Left ventricle myocardium superior (tissue), 1 donor: ENCODE measurements at regions not wholly inside any gene's neighbourhood (a gene's known extent, or its start where the extent isn't known, plus 50 kb on each side); places are given as distances from the start of the nearest gene placed in this dataset.

Experiments
- ATAC-seq: fragments of 200-7000 bp; cut with Tn5 transposase; one replicate; pipeline ENCODE4 v1.9.1; 2020; ENCODE audit warnings: mild to moderate bottlenecking, moderate library complexity
- DNase-seq: peaks from one replicate; pipeline ENCODE4 v3.0.0-alpha.2; 2020
- intact Hi-C: fragments of 100-400 bp; cut with micrococcal nuclease; formaldehyde crosslinking; loops from one replicate; pipeline ENCODE4 v1.11.0; 2022
- donor health status: DM: no; HTN: yes; CAD: no; lungs with severe emphysema.

DNA sequence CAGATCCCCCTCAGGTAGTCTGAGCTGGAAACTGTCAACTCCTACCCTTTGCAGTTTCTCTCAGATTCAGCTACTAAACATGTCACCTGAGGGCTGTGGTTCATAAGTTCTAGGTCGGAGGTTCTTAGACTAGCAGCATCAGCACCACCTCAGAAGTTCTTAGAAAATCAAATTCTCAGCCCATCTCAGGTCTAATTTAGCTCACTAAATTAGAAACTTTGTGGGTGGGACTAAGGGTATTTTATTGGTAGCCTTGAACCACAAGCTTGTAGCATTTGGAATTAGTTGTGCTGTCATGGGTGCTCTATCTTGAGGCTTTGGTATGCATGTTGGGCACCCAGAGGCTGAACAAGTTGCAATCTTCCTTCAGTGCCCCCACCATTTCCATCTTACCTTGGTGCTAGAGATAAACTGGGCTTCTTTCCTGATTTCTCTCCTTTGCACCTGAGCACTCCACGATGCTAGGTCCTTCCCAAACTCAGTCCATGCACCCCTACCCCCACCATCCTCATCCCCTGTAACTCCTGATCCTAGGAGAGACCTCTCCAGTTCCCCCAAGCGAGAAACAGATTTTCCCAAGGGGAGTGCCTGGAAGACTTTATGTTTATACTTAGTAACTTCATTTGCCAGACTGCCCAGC is 54.2 kb downstream of the S1PR1 start:
- intact Hi-C loops, result loop anchor here (5.0 kb wide), 1 partner anchor 374 kb away; no protein-coding TSS in a partner anchor
- no peak for DNase-seq
- ATAC-seq, result no peak

DNA sequence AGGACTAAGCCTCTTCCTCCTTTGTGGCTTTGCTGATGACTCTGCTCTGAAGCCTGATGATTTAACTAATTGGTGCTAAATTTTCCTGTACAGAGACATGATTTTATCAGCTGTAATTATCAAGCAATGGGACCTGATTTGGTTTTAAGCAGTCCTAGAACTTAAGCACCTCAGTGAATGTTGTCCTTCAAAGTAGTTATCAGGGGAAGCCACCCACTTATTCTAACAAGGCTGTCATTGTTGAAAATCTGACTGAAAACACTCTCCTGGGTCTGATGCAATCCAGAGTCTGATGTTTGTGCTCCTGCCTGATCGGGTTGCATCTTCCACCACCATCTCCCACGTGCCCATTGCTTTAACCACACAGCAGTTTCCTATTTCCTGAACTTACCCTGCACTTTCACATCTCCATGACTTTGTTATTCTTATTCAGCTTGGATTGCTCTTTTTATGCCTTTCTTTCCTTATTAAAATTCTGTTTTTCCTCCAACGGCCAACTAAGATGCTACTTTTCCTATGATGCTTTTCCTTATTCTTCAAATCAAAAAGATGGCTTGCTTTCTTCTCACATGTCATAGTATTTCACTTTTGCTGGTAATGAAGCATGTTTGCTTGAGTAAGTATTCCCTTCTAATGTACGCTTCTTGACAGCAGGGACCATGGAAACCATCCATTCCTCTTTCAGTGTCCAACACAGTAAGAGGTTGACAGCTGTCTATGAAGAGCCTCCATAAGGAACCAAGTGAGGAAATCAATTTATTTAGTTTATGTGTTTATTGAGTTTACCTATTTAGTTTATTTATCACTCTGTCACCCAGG is 55.0 kb downstream of the S1PR1 start:
- DNase-seq, result no peak
- ATAC-seq, result peak; percentile 57
- intact Hi-C loops, result loop anchor here (5.0 kb wide), 1 partner anchor 374 kb away; no protein-coding TSS in a partner anchor

DNA sequence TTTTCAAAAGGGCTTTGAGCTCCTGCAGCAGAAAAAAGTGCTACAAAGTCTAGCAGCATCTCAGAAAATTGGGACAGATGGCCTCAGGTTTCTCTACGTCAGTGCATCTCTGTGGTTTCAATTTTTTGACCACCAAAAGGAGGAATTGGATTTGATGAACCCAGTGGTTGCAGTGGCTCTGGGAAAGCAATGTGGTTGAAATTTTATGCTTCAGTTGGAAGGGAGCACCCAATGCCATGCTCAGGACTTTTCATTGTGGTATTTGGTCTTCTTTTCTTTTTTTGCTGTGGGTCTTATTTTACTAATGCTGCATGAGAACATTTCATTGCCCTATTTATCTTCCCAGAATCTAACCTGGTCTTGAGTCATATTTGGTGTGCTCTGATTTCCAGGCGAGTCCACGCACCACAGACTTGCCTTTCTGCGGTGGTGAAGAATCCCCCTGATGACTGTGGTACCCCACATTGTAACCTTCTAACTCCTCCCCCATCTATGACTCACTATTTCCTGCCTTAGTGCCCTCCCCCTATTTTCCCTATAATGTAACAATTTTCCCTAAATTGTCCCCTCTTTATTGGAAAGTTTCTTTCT is 56.7 kb downstream of the S1PR1 start:
- DNase-seq (no peak), ATAC-seq (no peak)
- intact Hi-C loops, result loop anchor here (5.0 kb wide), 1 partner anchor 376 kb away; no protein-coding TSS in a partner anchor

DNA sequence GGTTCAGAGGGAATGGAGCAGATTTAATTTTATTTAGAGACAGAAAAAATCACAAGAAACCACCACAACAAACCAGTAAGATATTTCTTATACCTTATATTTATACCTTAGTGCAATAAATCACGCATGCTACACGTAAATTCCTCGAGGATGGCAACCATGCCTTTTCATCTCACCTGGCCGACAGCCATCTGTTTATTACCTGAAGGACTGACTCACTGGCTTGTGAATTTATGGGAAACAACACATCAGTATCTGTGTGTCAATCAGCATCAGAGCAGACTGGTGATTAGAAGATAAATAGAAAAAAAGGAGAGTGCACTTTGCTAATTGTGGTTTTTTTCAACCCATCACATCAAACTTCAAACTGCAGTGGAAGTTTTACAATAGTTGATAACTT is 58.4 kb downstream of the S1PR1 start:
- DNase-seq, result no peak
- ATAC-seq, result no peak
- intact Hi-C loops, result no loop called here

DNA sequence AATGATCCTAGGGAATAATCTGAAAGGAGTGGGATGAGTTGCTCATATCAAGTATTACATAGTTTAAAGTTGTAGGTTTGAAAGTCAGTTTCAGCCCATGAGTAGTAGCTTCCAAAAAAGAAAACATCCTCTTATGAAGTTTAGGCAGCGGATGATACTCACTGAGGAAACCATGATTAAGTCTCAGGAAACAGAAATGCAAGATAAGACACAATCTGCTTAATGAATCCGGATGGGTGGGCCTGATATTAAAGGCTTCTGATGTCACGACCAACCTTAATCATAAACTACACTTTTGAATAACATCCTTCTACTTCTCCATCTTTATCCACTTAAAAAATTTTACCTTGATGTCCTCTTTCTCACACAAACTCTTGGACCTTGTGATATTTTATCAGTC is 61.8 kb downstream of the S1PR1 start:
- ATAC-seq (no peak), DNase-seq (no peak)
- intact Hi-C loops, result no loop called here

DNA sequence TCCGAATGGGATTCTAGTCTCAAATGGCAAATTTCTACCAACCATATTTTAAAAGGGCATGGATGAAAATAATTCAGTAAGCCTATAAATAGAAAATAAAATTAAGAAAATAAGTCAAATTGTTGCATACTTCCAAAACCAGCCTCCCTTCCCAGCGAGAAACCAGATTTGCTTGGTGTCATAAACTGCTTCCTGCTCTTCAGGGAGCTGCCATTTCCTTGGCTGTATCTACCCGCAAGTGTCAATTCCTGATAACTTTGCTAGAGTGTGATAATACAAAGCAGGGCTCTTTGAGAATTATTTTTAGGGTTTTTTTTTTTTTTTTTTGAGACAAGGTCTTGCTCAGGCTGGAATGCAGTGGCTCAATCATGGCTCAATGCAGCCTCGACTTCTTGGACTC is 62.3 kb downstream of the S1PR1 start:
- no peak for DNase-seq
- ATAC-seq, result no peak
- intact Hi-C loops, result no loop called here

DNA sequence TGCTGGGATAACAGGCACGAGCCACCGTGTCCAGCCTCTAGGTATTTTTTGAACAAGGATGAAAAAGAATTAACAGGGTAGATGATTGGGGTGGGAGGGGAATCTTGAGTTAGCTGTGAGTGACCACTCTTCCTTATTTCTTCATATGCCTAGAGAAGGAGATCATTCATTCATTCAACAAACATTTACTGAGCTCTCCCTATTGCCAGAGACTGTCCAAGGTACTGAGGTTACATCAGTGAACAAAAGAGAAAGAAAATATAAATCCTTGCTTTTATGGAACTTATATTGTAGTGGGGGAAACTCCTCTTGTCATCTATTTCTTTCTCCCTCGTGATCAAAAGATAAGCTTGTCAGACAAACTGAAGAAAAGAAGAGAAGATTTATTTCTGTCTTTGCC is 62.9 kb downstream of the S1PR1 start:
- ATAC-seq (no peak), DNase-seq (no peak)
- intact Hi-C loops, result no loop called here

DNA sequence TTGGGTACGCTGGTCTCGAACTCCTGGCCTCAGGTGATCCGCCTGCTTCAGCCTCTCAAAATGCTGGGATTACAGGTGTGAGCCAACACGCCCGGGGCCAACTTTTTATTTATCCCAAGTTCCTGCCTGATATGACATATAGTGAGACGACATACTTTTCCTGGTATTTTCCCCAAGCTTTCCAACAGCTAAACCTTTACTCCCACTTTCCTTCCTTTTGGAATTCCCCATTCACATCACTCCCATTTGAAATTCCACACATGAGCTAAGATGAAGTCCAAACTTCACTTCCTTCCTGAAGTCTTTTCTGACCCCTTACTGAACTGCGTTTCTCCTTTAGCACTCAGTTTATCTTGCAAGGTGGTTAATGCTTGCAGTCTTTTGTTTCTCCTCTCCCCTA is 64.1 kb downstream of the S1PR1 start:
- no peak for ATAC-seq
- intact Hi-C loops, result no loop called here
- no peak for DNase-seq

DNA sequence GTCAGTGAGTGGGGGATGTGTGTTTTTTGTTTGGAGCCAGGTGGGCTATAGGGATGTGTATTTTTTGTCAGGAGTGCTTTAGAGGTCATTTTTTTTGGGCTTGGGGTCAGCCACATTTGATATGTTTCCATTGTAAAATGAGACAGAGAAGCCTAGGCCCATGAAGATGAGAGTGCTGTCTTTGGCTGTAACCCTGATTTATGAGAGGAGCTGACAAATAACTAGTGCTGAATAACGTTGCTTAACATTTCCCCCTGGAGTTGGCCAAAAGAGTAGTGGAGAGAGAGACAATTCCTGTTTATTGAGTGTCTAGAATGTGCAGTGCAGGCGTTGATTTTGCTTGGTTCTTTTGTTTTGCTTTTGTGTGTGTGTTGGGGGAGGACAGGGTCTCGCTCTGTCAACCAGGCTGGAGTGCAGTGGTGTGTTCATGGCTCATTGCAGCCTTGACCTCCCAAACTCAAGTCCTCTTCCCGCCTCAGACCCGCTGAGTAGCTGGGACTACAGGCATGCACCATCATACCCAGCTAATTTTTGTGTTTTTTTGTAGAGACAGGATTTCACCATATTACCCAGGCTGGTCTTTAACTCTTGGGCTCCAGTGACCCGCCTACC is 64.7 kb downstream of the S1PR1 start:
- ATAC-seq, result no peak
- intact Hi-C loops, result no loop called here
- no peak for DNase-seq

DNA sequence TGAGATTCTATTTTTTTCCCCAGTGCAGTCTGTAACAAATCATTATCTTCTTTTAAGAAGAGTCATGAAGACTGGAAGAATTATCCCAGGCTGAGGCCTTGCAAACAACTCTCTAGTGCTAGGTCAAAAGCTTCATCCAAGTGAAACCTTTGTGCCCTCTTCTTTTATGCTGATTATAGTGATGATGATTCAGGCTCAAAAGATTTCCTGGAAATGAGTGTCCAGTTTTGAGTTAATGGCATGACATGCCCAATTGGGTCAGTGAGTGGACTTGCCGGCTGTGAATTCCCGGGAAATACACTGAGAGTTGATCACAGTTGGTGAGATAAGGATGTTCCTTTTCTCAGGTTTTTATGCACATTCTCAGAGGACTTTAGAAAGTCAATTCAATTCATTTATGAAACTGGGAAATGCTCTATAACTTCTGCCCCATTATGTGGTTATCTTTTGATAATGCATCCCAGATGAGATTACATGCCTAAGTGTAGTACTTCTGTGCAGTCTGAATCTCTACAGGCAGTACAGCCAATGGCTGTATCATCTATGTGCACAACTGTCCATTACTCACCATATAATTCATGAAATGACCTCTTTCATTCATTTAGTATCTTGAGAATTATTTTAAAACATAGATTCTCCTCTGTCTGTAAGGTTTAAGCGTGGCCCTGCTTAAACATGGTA is 66.2 kb downstream of the S1PR1 start:
- DNase-seq (no peak), ATAC-seq (no peak)
- intact Hi-C loops, result no loop called here

DNA sequence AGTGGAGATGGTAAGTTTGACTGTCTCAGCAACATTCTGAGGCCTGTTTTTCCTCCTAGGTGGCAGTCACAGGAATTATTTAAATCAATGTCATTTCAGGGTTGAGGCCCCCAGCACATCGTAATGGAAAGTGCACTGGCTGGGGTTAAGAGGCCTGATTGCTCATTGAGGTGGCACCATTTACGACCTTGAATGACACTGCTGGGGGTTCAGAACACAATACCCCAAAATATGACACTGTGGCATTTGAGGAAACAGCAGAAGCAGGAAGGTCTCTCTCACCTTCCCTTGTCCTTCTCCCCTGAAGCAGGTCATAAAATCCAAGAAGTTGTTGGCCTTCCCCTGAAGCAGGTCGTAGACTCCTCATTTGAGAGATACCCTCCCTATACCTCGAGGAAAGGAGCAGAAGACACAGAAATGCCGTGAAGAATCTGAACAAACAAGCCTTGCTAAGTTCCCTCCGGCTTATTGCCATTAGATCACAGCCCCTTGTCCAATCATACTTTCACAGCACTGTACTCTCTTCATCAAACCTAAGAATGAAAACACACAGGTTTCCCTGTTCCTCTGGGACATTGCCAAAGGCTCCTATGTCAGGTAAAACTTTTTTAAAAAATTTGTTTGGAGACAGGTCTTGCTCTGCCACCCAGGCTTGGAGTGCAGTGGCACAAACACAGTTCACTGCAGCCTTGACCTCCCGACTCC is 71.3 kb downstream of the S1PR1 start:
- ATAC-seq (no peak), DNase-seq (no peak)
- intact Hi-C loops, result no loop called here

DNA sequence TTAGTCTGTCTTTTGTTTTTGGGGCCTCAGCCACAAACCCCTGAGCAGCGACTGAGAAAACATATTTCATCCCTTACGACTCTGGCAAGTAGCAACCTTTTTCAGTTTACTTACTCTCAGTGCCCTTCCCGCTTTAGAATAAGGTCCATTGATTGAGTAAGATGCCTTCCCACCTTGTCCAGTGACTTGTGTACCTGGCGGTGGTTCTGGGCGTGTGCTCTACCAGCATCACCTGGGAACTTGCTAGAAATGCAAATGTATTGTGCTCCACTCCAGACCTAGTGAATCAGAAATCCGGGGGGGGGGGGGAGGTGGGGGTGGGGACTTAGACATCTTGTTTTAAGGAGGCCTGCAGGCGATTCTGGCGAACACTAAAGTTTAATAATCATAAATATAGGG is 72.1 kb downstream of the S1PR1 start:
- no peak for DNase-seq
- intact Hi-C loops, result no loop called here
- ATAC-seq, result no peak

DNA sequence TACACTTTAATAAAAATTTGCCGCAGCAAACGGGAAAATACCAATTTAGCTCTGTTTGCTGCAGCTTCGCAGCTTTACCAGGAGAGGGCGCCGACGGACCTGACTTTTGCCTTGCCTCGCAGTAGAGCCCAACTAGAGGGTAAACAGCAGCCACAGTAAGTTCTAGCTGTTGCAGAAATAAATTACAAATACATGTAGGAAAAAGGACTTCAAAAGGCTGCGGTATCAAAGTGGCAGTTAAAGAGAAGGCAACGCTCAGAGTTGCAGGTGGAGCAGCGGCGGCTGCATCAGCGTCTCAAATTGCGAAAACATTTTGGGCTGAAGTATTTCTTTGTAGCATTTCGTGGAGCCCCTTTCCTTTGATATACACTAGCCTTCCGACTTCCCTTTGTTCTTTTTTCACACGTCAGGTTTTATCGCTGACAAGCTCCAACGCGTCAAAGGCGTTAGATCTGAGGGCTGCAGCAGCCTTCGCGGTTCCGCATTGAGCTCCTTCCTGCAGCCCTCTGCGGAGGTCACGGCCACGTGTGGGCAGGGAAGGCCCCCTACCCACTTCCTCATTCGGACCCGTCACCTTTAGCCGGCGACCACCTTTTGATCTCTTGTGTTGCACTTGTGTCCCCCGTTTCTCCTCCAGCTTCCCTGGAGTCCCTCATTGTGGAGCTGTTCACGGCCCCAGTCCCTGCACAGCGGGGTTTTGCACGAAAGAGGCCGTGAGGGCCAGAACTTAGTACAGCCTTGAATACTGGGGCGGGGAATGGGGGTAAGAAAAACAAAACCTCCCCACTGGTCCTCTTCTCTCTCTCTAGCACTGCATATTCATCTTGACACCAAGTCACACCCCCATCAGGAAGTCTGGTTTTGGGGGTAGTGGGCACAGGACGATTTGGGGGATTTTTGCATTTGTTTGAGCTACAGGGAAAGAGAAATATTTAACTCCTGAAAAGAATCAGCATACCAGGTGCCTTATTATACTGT is 72.8 kb downstream of the S1PR1 start:
- ATAC-seq (peak; percentile 83), DNase-seq (peak; percentile 55)
- intact Hi-C loops, result no loop called here

DNA sequence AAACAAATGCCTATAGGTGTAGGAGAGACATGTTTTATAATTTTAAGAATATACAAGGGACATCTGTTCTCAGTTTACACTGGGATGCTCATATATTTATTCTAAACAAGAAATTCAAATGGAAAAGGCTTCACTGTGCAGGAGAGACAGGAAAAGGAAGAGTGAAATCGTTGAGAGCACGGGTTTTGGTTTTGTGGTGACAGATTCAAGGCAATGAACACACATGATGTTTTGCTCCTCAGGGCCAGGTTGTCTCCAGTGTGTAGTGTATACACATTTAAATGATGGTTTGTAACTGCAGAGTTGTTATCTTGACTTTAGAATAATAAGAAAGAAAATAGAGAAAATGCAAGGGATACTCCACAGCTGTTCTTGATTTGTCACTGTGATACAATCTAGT is 73.7 kb downstream of the S1PR1 start:
- intact Hi-C loops, result no loop called here
- ATAC-seq, result no peak

DNA sequence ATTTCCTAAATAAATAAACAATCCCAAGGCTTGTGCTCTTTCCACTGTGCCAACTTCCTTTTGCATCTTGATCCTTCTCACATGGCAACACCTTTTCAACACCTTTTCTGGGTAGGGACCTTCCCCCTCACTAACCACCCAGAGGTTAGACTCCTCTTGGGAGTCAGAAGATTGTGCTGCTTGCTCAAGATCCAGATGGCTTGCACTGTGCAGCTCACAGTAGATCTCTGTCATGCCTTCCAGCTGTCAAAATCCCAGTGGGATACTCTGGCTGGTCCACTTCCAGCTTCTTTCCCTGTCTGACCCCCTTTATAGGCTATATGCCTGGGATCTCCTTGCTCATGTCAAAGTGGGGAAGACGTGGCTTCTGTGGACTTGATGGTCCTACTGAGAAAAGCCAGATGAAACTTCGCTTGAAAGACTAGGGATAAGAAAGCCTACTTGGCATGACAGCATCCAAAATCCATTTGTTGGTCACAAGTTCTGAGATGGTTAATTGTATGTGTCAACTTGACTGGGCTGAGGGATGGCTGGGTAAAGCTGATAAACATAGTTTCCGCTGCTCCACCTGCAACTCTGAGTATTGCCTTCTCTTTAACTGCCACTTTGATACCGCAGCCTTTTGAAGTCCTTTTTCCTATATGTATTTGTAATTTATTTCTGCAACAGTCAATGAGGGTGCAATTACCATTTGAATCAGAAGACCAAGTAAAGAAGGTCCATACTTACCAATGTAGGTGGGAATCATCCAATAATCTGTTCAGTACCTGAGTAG is 74.5 kb downstream of the S1PR1 start:
- DNase-seq, result no peak
- intact Hi-C loops, result no loop called here
- ATAC-seq, result no peak

More for the DNA sequence above, 73.7 kb downstream of the S1PR1 start:
- DNase-seq, result no peak

DNA sequence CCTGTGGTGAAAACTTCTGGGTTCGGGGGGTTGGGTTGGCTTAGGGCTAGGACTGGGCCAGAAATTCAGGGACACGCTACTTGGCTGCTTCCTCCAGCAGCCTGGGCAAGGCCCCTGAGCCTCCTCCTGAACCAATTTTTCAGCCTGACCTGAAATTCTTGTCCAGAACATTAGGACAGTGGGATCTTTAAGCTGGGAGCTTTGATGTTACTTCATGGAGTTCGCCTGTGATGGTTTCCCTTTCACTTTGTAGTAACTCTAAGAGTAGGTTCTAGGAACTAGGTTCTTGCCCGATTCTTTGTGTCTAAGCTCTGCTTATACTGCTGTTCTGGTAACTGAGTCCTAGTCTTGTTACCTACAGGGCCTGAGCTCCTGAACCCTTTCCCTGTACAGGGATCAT is 75.3 kb downstream of the S1PR1 start:
- intact Hi-C loops, result no loop called here
- ATAC-seq (no peak), DNase-seq (no peak)

DNA sequence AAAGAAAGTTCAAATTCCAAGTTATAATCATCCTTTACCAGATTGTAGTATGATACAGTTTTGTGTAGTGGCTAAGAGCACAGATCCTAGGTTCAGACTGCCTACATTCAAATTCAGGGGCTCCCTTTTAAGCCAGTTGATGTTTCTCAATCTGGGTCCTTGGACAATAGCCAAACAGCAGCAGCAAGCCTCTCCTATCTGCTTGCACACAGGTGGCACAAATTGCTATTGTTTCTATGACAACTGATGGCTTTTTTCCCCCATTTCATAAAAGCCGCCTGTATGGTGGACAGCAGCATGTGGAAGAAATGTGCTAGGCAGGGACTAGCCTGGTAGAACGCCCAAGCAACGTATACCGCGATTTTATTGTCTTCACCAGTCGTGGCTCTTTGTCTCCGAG is 76.5 kb downstream of the S1PR1 start:
- intact Hi-C loops, result no loop called here
- no peak for DNase-seq
- no peak for ATAC-seq
